Common myeloid progenitor, CD34-positive (primary cell): ENCODE measurements at regions not wholly inside any gene's neighbourhood (a gene's known extent, or its start where the extent isn't known, plus 50 kb on each side); places are given as distances from the start of the nearest gene placed in this dataset.

Source experiments
- CTCF ChIA-PET: fragments of 350-600 bp; sonication (Branson Sonifier 250); formaldehyde crosslinking; loops from one replicate; lab custom pipeline; 2021; ENCODE audit warnings: antibody characterized with exemption; lab: Charles Lee
- POLR2A ChIA-PET: fragments of 350-600 bp; sonication (Branson Sonifier 250); formaldehyde crosslinking; loops from one replicate; lab custom pipeline; 2021; ENCODE audit warnings: antibody characterized with exemption; lab: Charles Lee
- DNase-seq, 3 donors: peaks; one replicate each; pipeline versions ENCODE4 v3.0.0 to v3.0.0-alpha.2; 2013
- H3K27ac ChIP-seq, 2 experiments: 1 replicate in 1 of 2; 2 replicates in 1 of 2; pipeline ENCODE4 v1.7.0; 2013; ENCODE audit warnings: inconsistent platforms in 2 of 2, low read length in 2 of 2, mild to moderate bottlenecking in 2 of 2, low read depth in 1 of 2, moderate library complexity in 1 of 2; ENCODE audit not compliant: severe bottlenecking in 2 of 2, insufficient read depth in 1 of 2, poor library complexity in 1 of 2
- H3K27me3 ChIP-seq, 5 experiments: replicated peaks in 2 of 5; 1 replicate in 3 of 5; 2 replicates in 2 of 5; pipeline versions ENCODE4 v1.6.1 to v1.7.0; 2013; ENCODE audit warnings: low read length in 4 of 5, mild to moderate bottlenecking in 2 of 5, moderate library complexity in 2 of 5, inconsistent platforms in 1 of 5; ENCODE audit not compliant: insufficient read depth in 5 of 5, control insufficient read depth in 4 of 5
- H3K36me3 ChIP-seq, 4 experiments: 1 replicate in 2 of 4; 2 replicates in 2 of 4; pipeline versions ENCODE4 v1.6.1 to v1.7.0; 2013; ENCODE audit warnings: low read length in 3 of 4, control low read depth in 1 of 4, mild to moderate bottlenecking in 1 of 4; ENCODE audit not compliant: control insufficient read depth in 4 of 4, insufficient read depth in 4 of 4
- H3K4me1 ChIP-seq, 4 experiments: 1 replicate in 3 of 4; 2 replicates in 1 of 4; pipeline versions ENCODE4 v1.6.1 to v1.7.1; 2013; ENCODE audit warnings: low read length in 3 of 4, mild to moderate bottlenecking in 3 of 4, control low read depth in 1 of 4, inconsistent platforms in 1 of 4, moderate library complexity in 1 of 4; ENCODE audit not compliant: control insufficient read depth in 4 of 4, insufficient read depth in 4 of 4; ENCODE audit errors: control extremely low read depth in 1 of 4
- H3K4me3 ChIP-seq, 7 experiments: 1 replicate in 4 of 7; 2 replicates in 3 of 7; pipeline versions ENCODE4 v1.5.1 to v1.7.0; 2013; ENCODE audit warnings: mild to moderate bottlenecking in 7 of 7, low read length in 6 of 7, moderate library complexity in 6 of 7, inconsistent platforms in 2 of 7, low read depth in 2 of 7, control low read depth in 1 of 7; ENCODE audit not compliant: insufficient read depth in 4 of 7, control insufficient read depth in 1 of 7; ENCODE audit errors: extremely low read depth in 1 of 7
- H3K9me3 ChIP-seq, 5 experiments: 1 replicate in 4 of 5; 2 replicates in 1 of 5; pipeline versions ENCODE4 v1.6.1 to v1.7.1; 2013; ENCODE audit warnings: low read length in 4 of 5, mild to moderate bottlenecking in 2 of 5, inconsistent platforms in 1 of 5, low read depth in 1 of 5, moderate library complexity in 1 of 5; ENCODE audit not compliant: control insufficient read depth in 4 of 5, insufficient read depth in 2 of 5; ENCODE audit errors: control extremely low read depth in 1 of 5
- WGBS: methylation state at CpG from one replicate; pipeline ENCODE4 v1.1.5; 2013; ENCODE audit not compliant: insufficient coverage; 5-methylcytosine and 5-hydroxymethylcytosine counted together

GRCh38 chr10:29805134-29805723 is 170.5 kb upstream of the SVIL start:
- Histone ChIP-seq H3K27ac (no peak overlapping the region), H3K4me1 (peaks cover 7 to 24% (median 19%) of the 10 kb centered on the region in 4 experiments), H3K4me3 (no peak overlapping the region), H3K27me3 (no peaks in the 10 kb centered on the region), H3K36me3 (no peaks in the 10 kb centered on the region), H3K9me3 (no peaks in the 10 kb centered on the region)
- CTCF ChIA-PET = no interaction called here
- POLR2A ChIA-PET = no interaction called here
- 89% methylated on average over 4 of the region's 5 CpGs for WGBS
- no peak for DNase-seq

DNA sequence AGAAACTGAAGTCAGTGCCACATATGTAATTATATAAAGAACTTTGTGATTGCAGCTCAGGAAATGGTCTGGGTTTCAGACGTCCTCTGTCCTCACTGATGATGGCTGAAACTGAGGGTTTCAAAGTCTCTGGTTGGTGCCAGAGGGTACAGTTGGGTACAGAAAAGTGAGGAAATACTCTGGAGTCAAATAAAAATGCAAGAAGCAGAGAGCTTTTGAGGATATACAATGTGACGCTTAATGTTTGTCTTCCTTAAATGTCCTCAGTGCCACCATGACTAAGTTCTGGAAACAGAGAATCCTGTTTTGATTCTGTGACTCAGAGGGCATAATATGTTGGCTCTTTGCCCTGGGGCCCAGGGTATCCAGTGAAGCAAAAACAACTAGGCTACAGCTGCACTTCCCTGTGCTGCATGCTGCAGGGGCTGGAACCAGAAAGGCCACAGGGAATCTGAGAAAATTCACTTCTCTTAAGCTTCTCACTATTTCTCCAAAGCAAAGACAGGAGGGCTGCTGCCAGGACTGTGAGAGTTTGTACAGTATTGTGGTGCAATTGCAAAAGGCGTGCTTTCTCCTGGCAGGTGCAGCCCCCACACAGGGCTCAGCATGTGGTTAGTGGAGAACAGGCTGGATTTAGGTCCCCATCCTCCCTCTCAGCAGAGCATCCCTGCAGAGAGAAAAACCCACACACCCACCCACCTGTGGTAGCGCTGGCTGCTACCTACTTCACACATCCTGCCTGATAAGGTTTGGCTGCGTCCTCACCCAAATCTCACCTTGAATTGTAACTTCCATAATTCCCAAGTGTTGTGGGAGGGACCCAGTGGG is 169.5 kb upstream of the SVIL start:
- ChIA-PET POLR2A (no interaction called here), CTCF (interaction anchor here (0.7 to 1.5 kb wide), 6 partner anchors 9 to 194 kb away, joined by 3 to 4 read pairs (median 4); no protein-coding TSS in a partner anchor)
- peak; percentile 58 to 89 (median 88) for DNase-seq
- 12% methylated on average over 2 of the region's 5 CpGs for WGBS
- H3K9me3 ChIP-seq = no peaks in the 10 kb centered on the region
- no peaks in the 10 kb centered on the region for H3K36me3 ChIP-seq
- H3K27ac ChIP-seq = peak overlapping the region in 1 of 2 experiments; percentile 26
- no peaks in the 10 kb centered on the region for H3K27me3 ChIP-seq
- H3K4me3 ChIP-seq = no peak overlapping the region
- H3K4me1 ChIP-seq = peaks cover 6 to 22% (median 19%) of the 10 kb centered on the region in 4 experiments

DNA sequence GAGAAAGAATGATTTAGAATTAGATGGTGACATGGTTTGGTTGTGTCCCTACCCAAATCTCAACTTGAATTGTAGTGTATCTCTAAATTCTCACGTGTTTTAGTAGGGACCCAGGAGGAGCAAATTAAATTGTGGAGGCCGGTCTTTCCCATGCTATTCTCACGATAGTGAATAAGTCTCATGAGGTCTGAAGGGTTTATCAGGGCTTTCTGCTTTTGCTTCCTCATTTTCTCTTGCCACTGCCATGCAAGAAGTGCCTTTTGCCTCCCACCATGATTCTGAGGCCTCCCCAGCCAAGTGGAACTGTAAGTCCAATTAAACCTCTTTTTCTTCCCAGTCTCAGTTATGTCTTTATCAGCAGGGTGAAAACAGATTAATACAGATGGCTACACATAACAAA is 167.4 kb upstream of the SVIL start:
- H3K36me3 ChIP-seq = no peaks in the 10 kb centered on the region
- no peak overlapping the region for H3K4me3 ChIP-seq
- 92% methylated on average over 3 of the region's 3 CpGs for WGBS
- H3K27me3 ChIP-seq = peaks cover 0 to 5% (median 0%) of the 10 kb centered on the region in 5 experiments
- POLR2A ChIA-PET = interaction anchor here (0.7 kb wide), 1 partner anchor 19 kb away, joined by 3 read pairs; no protein-coding TSS in a partner anchor
- peaks cover 6 to 32% (median 23%) of the 10 kb centered on the region in 4 experiments for H3K4me1 ChIP-seq
- H3K9me3 ChIP-seq = no peaks in the 10 kb centered on the region
- CTCF ChIA-PET = interaction anchor here (0.8 kb wide), 1 partner anchor 72 kb away, joined by 3 read pairs; no protein-coding TSS in a partner anchor
- H3K27ac ChIP-seq = no peak overlapping the region
- peak in 2 of 3 donors; percentile 57 to 70 for DNase-seq

GRCh38 chr10:29798921-29799690 is 164.3 kb upstream of the SVIL start:
- ChIA-PET CTCF (no interaction called here), POLR2A (no interaction called here)
- Histone ChIP-seq H3K27ac (no peak overlapping the region), H3K36me3 (no peaks in the 10 kb centered on the region), H3K4me3 (no peak overlapping the region), H3K4me1 (peaks cover 6 to 25% (median 17%) of the 10 kb centered on the region in 4 experiments), H3K27me3 (peaks cover 0 to 12% (median 3%) of the 10 kb centered on the region in 5 experiments), H3K9me3 (no peaks in the 10 kb centered on the region)
- DNase-seq = no peak
- WGBS = 43% methylated on average over 4 of the region's 6 CpGs

- Histone ChIP-seq H3K9me3 (no peaks in the 10 kb centered on the region), H3K27ac (no peak overlapping the region), H3K4me3 (no peak overlapping the region), H3K4me1 (peaks cover 0 to 13% (median 6%) of the 10 kb centered on the region in 4 experiments), H3K36me3 (no peaks in the 10 kb centered on the region), H3K27me3 (peaks cover 0 to 12% (median 3%) of the 10 kb centered on the region in 5 experiments)
- WGBS = 100% methylated on average over 1 of the region's 2 CpGs
- ChIA-PET CTCF (no interaction called here), POLR2A (no interaction called here)
- DNase-seq = no peak
These were observed 162.8 kb upstream of the SVIL start for GRCh38 chr10:29797616-29798015.

- Histone ChIP-seq H3K36me3 (no peaks in the 10 kb centered on the region), H3K27ac (no peak overlapping the region), H3K9me3 (no peaks in the 10 kb centered on the region), H3K4me3 (no peak overlapping the region), H3K4me1 (peaks cover 0 to 13% (median 6%) of the 10 kb centered on the region in 4 experiments), H3K27me3 (peaks cover 0 to 12% (median 3%) of the 10 kb centered on the region in 5 experiments)
- POLR2A ChIA-PET = no interaction called here
- WGBS = 91% methylated on average over 4 of the region's 4 CpGs
- no peak for DNase-seq
- CTCF ChIA-PET = no interaction called here
These were observed 161.1 kb upstream of the SVIL start for GRCh38 chr10:29795850-29796249.
